Kidney epithelial cell (primary cell): ENCODE measurements at regions not wholly inside any gene's neighbourhood (a gene's known extent, or its start where the extent isn't known, plus 50 kb on each side); places are given as distances from the start of the nearest gene placed in this dataset.

Source experiments
- DNase-seq: peaks from one replicate; pipeline ENCODE4 v3.0.0-alpha.2; 2010; ENCODE audit warnings: low read depth
- H3K27me3 ChIP-seq: 2 replicates; pipeline ENCODE4 v1.6.0; 2011; ENCODE audit warnings: low read length; ENCODE audit not compliant: control insufficient read depth, insufficient read depth
- H3K36me3 ChIP-seq: 2 replicates; pipeline ENCODE4 v1.5.1; 2011; ENCODE audit warnings: low read length; ENCODE audit not compliant: control insufficient read depth, insufficient read depth
- H3K4me3 ChIP-seq: 2 replicates; pipeline ENCODE4 v1.5.1; 2011; ENCODE audit warnings: low read depth, mild to moderate bottlenecking, control low read depth, low read length
- TF ChIP-seq, protein P1 (sequence below): IDR thresholded peaks from 2 replicates; pipeline ENCODE4 v1.5.1; 2011; ENCODE audit warnings: mild to moderate bottlenecking, moderate library complexity, low read length, control low read depth, inconsistent platforms; ENCODE audit not compliant: insufficient read depth, poor library complexity, severe bottlenecking

DNA sequence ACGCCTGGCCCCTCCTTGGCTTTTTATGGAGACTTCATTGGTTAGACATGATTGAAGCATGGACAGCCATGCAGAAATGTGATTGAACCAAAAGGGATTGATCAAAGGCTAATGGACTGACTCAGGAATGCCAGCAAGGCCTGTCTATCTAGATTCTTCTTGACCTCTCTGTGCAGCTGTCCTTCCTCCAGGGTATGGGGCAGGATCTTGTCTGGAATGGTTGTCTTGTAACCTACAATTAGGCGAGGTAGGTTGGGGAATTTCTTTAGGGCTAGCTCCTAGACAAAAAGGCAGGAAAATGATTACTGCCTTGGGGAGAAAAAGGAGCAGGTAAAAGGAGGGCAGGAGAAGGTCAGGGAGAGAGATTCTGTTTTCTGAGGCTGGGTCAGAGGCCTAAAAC is 59.6 kb upstream of the INCENP start:
- Histone ChIP-seq H3K4me3 (no peak overlapping the region), H3K36me3 (no peaks in the 10 kb centered on the region), H3K27me3 (no peaks in the 10 kb centered on the region)
- TF ChIP-seq, protein P1, sequence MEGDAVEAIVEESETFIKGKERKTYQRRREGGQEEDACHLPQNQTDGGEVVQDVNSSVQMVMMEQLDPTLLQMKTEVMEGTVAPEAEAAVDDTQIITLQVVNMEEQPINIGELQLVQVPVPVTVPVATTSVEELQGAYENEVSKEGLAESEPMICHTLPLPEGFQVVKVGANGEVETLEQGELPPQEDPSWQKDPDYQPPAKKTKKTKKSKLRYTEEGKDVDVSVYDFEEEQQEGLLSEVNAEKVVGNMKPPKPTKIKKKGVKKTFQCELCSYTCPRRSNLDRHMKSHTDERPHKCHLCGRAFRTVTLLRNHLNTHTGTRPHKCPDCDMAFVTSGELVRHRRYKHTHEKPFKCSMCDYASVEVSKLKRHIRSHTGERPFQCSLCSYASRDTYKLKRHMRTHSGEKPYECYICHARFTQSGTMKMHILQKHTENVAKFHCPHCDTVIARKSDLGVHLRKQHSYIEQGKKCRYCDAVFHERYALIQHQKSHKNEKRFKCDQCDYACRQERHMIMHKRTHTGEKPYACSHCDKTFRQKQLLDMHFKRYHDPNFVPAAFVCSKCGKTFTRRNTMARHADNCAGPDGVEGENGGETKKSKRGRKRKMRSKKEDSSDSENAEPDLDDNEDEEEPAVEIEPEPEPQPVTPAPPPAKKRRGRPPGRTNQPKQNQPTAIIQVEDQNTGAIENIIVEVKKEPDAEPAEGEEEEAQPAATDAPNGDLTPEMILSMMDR: no peak
- DNase-seq: no peak

DNA sequence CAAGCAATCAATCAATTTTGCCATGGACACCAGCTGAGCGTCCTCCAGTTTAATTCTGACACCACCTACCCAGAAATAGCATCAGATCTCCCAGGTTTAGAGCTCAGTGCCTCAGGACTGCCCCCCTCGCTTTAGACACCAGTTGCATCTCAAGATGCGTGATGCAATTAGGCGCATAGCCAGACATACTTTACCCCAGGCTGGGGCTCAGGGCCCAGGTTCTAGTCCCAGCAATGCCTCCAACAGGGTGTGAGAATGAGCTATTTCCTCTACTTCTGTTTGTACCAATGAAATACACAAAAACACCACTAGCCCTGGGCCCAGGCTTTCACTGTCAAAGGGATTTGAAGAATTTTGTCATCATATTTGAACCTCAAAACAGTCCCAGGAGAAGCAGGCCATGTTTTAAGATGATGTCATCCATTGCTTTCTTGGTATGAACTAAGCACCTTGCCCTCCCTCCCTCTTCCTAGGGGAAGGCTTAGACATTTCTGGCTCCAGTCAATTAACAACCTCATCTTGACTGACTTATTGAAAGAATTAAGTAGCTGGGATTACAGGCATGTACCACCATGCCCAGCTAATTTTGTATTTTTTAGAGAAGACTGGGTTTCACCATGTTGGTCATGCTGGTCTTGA is 61.5 kb upstream of the INCENP start:
- DNase-seq: no peak
- TF ChIP-seq, protein P1: no peak
- Histone ChIP-seq H3K36me3 (no peaks in the 10 kb centered on the region), H3K4me3 (no peak overlapping the region), H3K27me3 (no peaks in the 10 kb centered on the region)

GRCh38 chr11:62061356-62062222 is 62.2 kb upstream of the INCENP start:
- no peaks in the 10 kb centered on the region for H3K36me3 ChIP-seq
- H3K4me3 ChIP-seq: no peak overlapping the region
- H3K27me3 ChIP-seq: no peaks in the 10 kb centered on the region
- no peak for DNase-seq
- TF ChIP-seq, protein P1: no peak

- Histone ChIP-seq H3K36me3 (no peaks in the 10 kb centered on the region), H3K4me3 (no peak overlapping the region), H3K27me3 (no peaks in the 10 kb centered on the region)
- TF ChIP-seq, protein P1: no peak
- DNase-seq: no peak
Observed at GRCh38 chr11:62057069-62057468, 66.7 kb upstream of the INCENP start.

DNA sequence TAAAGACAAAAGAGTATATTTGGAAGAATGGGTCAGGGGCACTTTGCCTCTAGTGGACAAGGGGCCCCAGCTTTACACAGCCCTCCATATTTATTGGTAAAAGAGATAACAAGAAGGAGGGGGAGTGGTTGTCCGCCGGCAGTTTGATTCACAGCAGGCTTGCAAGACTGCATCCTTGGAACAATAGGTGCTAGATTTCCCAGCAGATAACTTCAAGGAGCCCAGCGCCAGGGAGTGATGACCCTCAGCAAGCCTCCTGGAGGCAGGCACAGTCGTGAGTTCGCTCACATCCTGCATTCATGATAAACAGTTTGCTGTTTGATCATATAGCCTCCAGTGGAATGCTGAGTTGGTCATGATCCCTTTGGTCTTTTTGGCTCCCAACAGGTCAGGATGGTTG is 67.8 kb upstream of the INCENP start:
- no peaks in the 10 kb centered on the region for H3K27me3 ChIP-seq
- TF ChIP-seq, protein P1: no peak
- no peaks in the 10 kb centered on the region for H3K36me3 ChIP-seq
- H3K4me3 ChIP-seq: no peak overlapping the region
- DNase-seq: no peak
